ENCODE measurements at regions not wholly inside any gene's neighbourhood (a gene's known extent, or its start where the extent isn't known, plus 50 kb on each side); places are given as distances from the start of the nearest gene placed in this dataset.
"Not testable (repeated sequence)": the region's sequence is repeated elsewhere in the genome, so short reads cannot be mapped to it uniquely, and the experiment has no call there.

DNA sequence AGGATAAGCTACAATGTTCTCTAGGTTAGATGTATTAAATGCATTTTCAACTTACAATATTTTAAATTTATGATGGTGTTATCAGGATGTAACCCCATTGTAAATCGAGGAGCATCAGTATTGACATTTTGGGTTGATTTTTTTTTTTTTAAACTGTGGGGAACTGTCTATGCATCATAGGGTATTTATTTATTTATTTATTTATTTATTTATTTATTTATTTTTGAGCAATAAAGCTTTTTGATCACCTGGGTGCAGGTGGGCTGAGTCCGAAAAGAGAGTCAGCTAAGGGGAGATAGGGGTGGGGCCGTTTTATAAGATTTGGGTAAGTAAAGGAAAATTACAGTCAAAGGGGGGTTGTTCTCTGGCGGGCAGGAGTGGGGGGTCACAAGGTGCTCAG, 367.5 kb downstream of the OXSM start:
- not testable (repeated sequence) for H3K27me3 Mint-ChIP-seq; H3K9me3 Mint-ChIP-seq; H3K36me3 Mint-ChIP-seq (ENCODE audit: low read depth); H3K27ac Mint-ChIP-seq; H3K4me1 Mint-ChIP-seq (ENCODE audit: low read depth); H3K4me3 Mint-ChIP-seq

DNA sequence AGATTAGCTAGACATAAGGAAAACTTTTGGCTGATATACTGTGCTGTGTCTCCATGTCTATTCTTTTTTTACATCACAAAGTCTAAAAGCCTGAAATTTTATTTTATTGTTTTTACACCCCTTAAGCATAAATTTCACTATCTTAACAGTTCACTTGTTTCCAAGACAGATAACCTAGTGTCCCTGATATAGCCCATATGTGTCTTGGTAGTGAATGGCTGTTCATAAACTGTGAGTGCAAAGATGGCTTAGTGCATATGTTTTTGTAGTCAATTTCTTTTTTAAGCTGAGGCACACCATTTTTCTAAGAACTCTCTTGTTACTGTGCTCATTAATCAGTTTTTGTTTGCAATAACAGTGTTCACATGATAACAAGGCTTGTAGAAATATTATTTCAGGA, 381.1 kb downstream of the OXSM start:
- H3K4me1 Mint-ChIP-seq (ENCODE audit: low read depth): no peaks in the 10 kb centered on the region
- H3K9me3 Mint-ChIP-seq: peaks cover 12% of the 10 kb centered on the region
- H3K4me3 Mint-ChIP-seq: no peak overlapping the region
- H3K36me3 Mint-ChIP-seq (ENCODE audit: low read depth): no peaks in the 10 kb centered on the region
- H3K27me3 Mint-ChIP-seq: no peaks in the 10 kb centered on the region
- H3K27ac Mint-ChIP-seq: no peak overlapping the region

DNA sequence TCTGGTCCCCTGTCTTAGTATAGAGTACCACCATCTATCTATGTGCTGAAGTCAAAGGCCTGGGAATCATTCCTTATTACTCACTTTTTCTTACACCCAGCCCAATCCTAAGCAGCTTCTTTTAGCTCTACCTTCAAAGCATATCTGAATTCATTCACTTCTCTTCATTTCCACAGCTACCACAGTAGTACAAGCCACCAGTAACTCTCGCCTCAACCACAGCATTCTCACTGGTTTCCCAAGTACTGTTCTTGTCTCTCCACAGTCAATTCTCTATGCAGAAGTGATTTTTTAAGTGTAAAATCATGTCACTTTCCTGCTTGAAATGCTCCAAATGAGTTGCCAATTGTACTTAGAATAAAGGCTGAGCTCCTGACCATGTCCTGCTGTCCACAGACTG, 401.7 kb downstream of the OXSM start:
- Mint-ChIP-seq H3K9me3 (peaks cover 17% of the 10 kb centered on the region), H3K4me3 (no peak overlapping the region), H3K36me3 (ENCODE audit: low read depth) (no peaks in the 10 kb centered on the region), H3K27me3 (no peaks in the 10 kb centered on the region), H3K27ac (no peak overlapping the region), H3K4me1 (ENCODE audit: low read depth) (no peaks in the 10 kb centered on the region)

- peaks cover 12% of the 10 kb centered on the region for H3K9me3 Mint-ChIP-seq
- no peaks in the 10 kb centered on the region for H3K27me3 Mint-ChIP-seq
- no peak overlapping the region for H3K27ac Mint-ChIP-seq
- no peak overlapping the region for H3K4me3 Mint-ChIP-seq
- H3K36me3 Mint-ChIP-seq (ENCODE audit: low read depth): no peaks in the 10 kb centered on the region
- H3K4me1 Mint-ChIP-seq (ENCODE audit: low read depth): no peaks in the 10 kb centered on the region
Measured at GRCh38 chr3:26193558-26193957, 403.7 kb downstream of the OXSM start.

GRCh38 chr3:26196781-26197180, 406.9 kb downstream of the OXSM start:
- no peaks in the 10 kb centered on the region for H3K27me3 Mint-ChIP-seq
- no peak overlapping the region for H3K4me3 Mint-ChIP-seq
- H3K36me3 Mint-ChIP-seq (ENCODE audit: low read depth): no peaks in the 10 kb centered on the region
- no peak overlapping the region for H3K27ac Mint-ChIP-seq
- no peaks in the 10 kb centered on the region for H3K4me1 Mint-ChIP-seq (ENCODE audit: low read depth)
- no peaks in the 10 kb centered on the region for H3K9me3 Mint-ChIP-seq

DNA sequence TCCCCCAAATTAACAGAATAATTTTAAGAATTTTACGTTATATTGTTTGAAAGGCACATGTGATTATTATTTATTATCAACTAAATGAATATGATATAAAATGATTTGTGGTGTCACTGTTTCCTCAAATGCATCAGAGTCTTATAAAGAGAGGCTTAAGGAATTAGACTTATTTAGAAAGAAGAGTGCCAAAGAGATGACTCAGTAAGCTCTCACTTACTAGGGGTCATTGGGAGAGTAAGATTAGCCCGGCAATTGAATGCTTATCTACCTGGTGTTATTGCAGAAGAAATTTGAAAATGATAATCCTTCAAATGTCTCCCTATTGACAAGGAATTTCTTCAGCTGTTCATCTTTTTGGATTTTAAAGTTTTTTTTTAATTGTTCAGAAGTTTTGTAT, 408.7 kb downstream of the OXSM start:
- no peak overlapping the region for H3K27ac Mint-ChIP-seq

GRCh38 chr3:26202169-26202568, 412.3 kb downstream of the OXSM start:
- Mint-ChIP-seq H3K27ac (no peak overlapping the region), H3K9me3 (no peaks in the 10 kb centered on the region), H3K4me1 (ENCODE audit: low read depth) (no peaks in the 10 kb centered on the region), H3K4me3 (no peak overlapping the region), H3K36me3 (ENCODE audit: low read depth) (no peaks in the 10 kb centered on the region), H3K27me3 (no peaks in the 10 kb centered on the region)

More for the DNA sequence above, 408.7 kb downstream of the OXSM start:
- Mint-ChIP-seq H3K36me3 (ENCODE audit: low read depth) (no peaks in the 10 kb centered on the region), H3K4me1 (ENCODE audit: low read depth) (no peaks in the 10 kb centered on the region), H3K9me3 (no peaks in the 10 kb centered on the region), H3K4me3 (no peak overlapping the region), H3K27me3 (no peaks in the 10 kb centered on the region)

DNA sequence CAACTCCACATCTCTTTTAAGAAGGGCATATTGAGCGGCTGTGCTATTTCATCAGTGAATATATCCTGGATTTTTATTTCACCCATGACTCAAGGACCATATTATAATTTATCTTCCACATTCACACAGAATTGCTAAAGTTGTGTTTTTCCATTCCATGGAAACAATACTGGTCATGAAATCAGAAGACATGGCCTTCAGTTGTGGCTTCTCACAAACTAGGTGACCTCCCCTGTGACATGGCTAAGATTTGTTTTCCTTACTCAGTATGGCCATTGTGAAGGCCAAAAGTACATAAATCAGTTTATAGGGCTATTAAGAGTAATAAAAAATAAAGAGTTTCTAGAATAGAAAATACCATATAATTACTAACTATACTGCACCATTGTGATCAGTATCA, 415.6 kb downstream of the OXSM start:
- no peaks in the 10 kb centered on the region for H3K4me1 Mint-ChIP-seq (ENCODE audit: low read depth)
- H3K9me3 Mint-ChIP-seq: no peaks in the 10 kb centered on the region
- no peak overlapping the region for H3K4me3 Mint-ChIP-seq
- no peak overlapping the region for H3K27ac Mint-ChIP-seq
- H3K27me3 Mint-ChIP-seq: no peaks in the 10 kb centered on the region
- no peaks in the 10 kb centered on the region for H3K36me3 Mint-ChIP-seq (ENCODE audit: low read depth)

DNA sequence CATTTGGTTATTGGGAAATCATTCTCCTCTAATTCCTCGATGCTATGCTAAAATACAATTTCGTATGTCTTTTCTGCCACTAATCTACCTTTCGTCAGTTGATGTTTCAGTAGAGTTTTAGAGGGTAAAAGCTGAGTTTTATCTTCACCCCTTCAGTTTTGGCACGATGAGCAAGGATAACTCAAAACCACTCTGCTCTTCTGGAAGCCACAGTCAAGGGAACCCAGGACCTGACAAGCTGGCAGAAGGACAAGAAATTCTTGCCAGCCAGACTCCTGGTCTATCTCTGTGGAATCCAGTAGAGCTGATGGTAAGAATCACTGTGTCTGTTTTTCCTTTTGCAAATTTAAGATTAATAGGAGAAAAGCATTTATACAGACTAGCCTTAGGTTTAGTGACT, 414.4 kb upstream of the LRRC3B start:
- H3K4me1 Mint-ChIP-seq (ENCODE audit: low read depth): no peaks in the 10 kb centered on the region
- H3K36me3 Mint-ChIP-seq (ENCODE audit: low read depth): no peaks in the 10 kb centered on the region
- H3K4me3 Mint-ChIP-seq: no peak overlapping the region
- H3K27ac Mint-ChIP-seq: no peak overlapping the region
- H3K9me3 Mint-ChIP-seq: no peaks in the 10 kb centered on the region
- H3K27me3 Mint-ChIP-seq: no peaks in the 10 kb centered on the region

GRCh38 chr3:26229801-26230200, 392.8 kb upstream of the LRRC3B start:
- Mint-ChIP-seq H3K36me3 (ENCODE audit: low read depth) (no peaks in the 10 kb centered on the region), H3K27me3 (no peaks in the 10 kb centered on the region), H3K27ac (no peak overlapping the region), H3K4me3 (no peak overlapping the region), H3K9me3 (peaks cover 7% of the 10 kb centered on the region), H3K4me1 (ENCODE audit: low read depth) (no peaks in the 10 kb centered on the region)

GRCh38 chr3:26233374-26233773, 389.2 kb upstream of the LRRC3B start:
- H3K27me3 Mint-ChIP-seq: no peaks in the 10 kb centered on the region
- no peaks in the 10 kb centered on the region for H3K36me3 Mint-ChIP-seq (ENCODE audit: low read depth)
- no peak overlapping the region for H3K4me3 Mint-ChIP-seq
- peaks cover 2% of the 10 kb centered on the region for H3K9me3 Mint-ChIP-seq
- no peak overlapping the region for H3K27ac Mint-ChIP-seq
- no peaks in the 10 kb centered on the region for H3K4me1 Mint-ChIP-seq (ENCODE audit: low read depth)

GRCh38 chr3:26236531-26236930, 386.0 kb upstream of the LRRC3B start:
- no peak overlapping the region for H3K4me3 Mint-ChIP-seq
- H3K4me1 Mint-ChIP-seq (ENCODE audit: low read depth): no peaks in the 10 kb centered on the region
- H3K27me3 Mint-ChIP-seq: no peaks in the 10 kb centered on the region
- H3K36me3 Mint-ChIP-seq (ENCODE audit: low read depth): no peaks in the 10 kb centered on the region
- H3K9me3 Mint-ChIP-seq: peaks cover 2% of the 10 kb centered on the region
- no peak overlapping the region for H3K27ac Mint-ChIP-seq

GRCh38 chr3:26237036-26237682, 385.4 kb upstream of the LRRC3B start:
- peaks cover 2% of the 10 kb centered on the region for H3K9me3 Mint-ChIP-seq
- H3K27ac Mint-ChIP-seq: no peak overlapping the region
- H3K36me3 Mint-ChIP-seq (ENCODE audit: low read depth): no peaks in the 10 kb centered on the region
- no peaks in the 10 kb centered on the region for H3K4me1 Mint-ChIP-seq (ENCODE audit: low read depth)
- no peak overlapping the region for H3K4me3 Mint-ChIP-seq
- no peaks in the 10 kb centered on the region for H3K27me3 Mint-ChIP-seq

DNA sequence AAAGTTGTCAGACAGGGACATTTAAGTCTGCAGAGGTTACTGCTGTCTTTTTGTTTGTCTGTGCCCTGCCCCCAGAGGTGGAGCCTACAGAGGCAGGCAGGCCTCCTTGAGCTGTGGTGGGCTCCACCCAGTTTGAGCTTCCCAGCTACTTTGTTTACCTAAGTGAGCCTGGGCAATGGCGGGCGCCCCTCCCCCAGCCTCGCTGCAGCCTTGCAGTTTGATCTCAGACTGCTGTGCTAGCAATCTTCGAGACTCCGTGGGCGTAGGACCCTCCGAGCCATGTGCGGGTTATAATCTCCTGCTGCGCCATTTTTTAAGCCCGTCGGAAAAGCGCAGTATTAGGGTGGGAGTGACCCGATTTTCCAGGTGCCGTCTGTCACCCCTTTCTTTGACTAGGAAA, 378.0 kb upstream of the LRRC3B start:
- not testable (repeated sequence) for H3K4me3 Mint-ChIP-seq; H3K27ac Mint-ChIP-seq; H3K9me3 Mint-ChIP-seq; H3K36me3 Mint-ChIP-seq (ENCODE audit: low read depth); H3K4me1 Mint-ChIP-seq (ENCODE audit: low read depth); H3K27me3 Mint-ChIP-seq

- Mint-ChIP-seq H3K4me1 (ENCODE audit: low read depth) (no peaks in the 10 kb centered on the region), H3K27me3 (no peaks in the 10 kb centered on the region), H3K4me3 (no peak overlapping the region), H3K27ac (no peak overlapping the region), H3K9me3 (no peaks in the 10 kb centered on the region), H3K36me3 (ENCODE audit: low read depth) (no peaks in the 10 kb centered on the region)
Measured at GRCh38 chr3:26245236-26245635, 377.3 kb upstream of the LRRC3B start.

DNA sequence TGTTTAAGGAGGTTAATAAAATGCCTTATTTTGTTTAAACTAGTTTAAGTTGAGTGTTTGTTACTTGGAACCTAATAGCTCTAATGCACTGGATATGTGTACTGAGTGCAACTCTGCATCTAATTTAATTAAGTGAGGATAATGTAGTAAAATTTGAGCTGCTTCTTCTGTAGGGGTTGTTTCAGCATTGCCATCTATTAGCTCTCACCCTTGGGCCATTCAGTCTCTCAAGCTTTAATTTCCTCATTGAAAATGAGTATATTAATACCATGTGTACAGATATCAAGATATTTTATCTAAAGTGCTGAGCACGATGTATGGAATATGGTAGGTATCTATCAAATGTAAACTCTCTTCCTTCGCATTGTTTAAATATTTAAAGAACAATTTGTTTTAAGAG, 375.7 kb upstream of the LRRC3B start:
- H3K27me3 Mint-ChIP-seq: no peaks in the 10 kb centered on the region
- no peak overlapping the region for H3K4me3 Mint-ChIP-seq
- no peaks in the 10 kb centered on the region for H3K4me1 Mint-ChIP-seq (ENCODE audit: low read depth)
- H3K27ac Mint-ChIP-seq: no peak overlapping the region
- H3K36me3 Mint-ChIP-seq (ENCODE audit: low read depth): no peaks in the 10 kb centered on the region
- H3K9me3 Mint-ChIP-seq: no peaks in the 10 kb centered on the region
